GM21825 (cell line): ENCODE measurements at regions not wholly inside any gene's neighbourhood (a gene's known extent, or its start where the extent isn't known, plus 50 kb on each side); places are given as distances from the start of the nearest gene placed in this dataset.

Experiments used
- ATAC-seq: cut with Tn5 transposase; IDR thresholded peaks from one replicate; pipeline ENCODE4 v1.9.1; 2021; ENCODE audit warnings: mild to moderate bottlenecking, moderate library complexity; ENCODE audit not compliant: unreplicated experiment

DNA sequence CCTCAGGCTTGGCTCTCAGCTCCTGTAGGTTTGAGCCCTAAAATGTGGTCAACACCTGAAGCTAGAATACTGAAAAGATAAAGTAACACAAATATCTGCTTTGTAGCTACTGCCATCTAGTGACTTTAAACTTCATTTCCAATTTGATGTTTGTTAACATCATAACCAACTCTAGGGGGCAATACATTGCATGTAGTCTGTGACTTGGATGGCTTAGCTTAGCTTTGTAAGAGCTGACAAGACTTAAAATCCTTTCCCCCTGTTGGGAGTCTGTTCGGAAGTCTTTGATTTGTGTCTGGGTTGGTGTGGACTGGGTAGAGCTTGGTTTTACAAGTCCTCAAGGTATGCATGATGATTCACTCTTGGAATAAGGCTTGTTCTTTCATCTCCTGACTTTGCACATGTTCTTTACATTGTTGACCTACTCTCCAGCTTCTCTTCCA, 51.7 kb downstream of the SCN11A start:
- no peak for ATAC-seq

GRCh38 chr3:38998086-38998485, 53.7 kb downstream of the SCN11A start:
- no peak for ATAC-seq

DNA sequence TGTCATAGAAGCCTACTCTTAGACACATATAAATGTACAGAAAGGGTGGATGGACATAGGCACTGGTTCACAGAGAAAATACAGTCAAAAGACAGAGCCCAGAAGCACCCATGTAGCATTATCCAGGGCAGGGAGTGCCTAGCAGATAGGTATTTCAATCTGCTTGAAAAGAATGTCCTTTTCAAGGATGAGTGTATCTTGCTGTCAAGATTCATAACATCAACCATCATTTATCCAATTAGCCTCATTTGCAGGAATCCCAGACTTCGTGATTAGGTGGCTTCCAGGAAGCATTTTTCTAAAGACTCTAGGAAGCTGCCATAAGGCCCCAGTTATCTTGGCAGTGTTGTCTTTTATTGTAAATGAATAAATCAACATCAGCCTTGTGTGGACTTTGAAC, 55.6 kb downstream of the SCN11A start:
- no peak for ATAC-seq

DNA sequence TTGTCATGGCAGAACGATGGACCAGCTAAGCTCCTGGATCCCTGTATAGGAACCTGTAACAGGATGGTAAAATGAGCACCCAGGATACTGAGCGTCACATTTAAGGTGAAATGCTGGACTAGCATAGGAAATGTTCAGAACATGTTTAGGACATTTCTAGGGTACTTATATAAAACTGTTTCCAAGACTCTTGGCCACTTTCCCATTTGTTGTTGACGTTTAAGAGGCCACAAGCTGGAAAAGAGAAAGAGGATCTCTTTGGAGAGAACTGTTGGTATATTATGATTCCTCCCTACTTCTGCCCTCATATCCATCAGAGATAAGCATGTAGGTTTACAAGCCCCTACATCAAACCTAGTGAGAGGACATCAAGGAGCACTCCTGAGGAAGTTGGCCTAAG, 57.5 kb downstream of the SCN11A start:
- ATAC-seq, result no peak

DNA sequence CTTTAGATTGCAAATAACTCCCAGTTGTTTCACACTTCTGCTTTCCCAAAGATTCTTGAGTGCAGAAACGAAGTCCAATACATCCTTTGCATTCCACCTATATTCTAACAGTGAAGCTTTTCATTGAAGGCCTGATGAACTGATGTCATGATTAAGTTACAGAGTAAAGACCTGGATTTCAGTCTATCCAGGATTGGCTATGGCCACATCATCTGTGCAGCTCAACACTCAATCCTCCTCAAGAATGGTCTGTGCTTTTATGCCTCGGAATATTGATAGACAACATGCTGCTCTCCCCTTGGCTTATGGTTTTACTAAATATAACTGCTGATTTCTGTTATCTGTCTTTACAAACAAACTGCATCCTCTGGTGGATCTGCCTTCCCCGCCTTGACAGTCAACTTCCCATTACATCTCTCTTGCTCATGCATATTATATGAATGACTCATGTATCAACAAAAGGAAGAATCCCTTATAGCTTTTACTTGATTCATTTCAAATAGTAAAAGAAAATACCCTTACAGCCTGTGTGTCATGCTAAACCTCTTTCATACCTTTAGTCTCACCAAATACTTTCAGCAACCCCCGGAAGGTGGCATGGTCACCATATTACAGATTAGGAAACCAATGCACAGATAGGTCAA, 59.5 kb downstream of the SCN11A start:
- no peak for ATAC-seq

DNA sequence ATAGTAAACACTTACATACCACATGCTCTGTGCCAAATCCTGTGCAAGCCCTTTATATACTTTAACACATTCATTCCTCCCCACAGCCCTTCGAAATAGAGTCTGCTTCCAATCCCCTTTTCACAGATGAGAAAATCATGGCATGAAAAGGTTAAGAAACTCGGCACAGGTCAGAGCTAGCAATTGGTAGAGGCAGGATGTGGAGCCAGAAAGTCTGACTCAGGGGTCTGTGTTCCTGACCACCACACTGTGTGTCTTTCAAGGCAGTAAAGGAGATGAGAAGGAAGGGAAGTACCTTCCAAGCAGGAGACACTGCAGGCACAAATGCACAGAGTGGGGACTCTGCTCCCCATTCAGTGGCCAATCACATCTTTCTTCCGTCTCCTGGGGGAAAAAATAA, 61.1 kb downstream of the SCN11A start:
- no peak for ATAC-seq

- ATAC-seq, result no peak
Observed at GRCh38 chr3:38989917-38990510, 61.7 kb downstream of the SCN11A start.

DNA sequence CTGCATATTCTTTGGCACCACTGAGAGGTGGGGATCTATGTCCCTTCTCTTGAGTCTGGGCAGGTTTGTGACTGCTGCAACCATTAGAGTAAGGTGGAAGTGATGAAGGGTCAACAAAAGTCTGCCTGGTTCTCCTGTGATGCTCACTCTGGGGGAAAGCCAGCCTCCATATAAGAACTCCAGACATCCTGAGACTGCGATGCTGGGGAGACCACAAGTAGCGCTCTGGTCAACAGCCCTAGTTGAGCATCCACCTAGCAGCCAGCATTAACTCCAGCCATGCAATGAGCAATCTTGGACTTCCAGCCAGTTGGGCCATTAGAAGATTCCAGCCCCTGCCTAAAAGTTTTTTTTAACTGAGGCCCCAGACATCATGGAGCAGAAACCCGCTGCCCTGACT, 62.8 kb downstream of the SCN11A start:
- no peak for ATAC-seq

DNA sequence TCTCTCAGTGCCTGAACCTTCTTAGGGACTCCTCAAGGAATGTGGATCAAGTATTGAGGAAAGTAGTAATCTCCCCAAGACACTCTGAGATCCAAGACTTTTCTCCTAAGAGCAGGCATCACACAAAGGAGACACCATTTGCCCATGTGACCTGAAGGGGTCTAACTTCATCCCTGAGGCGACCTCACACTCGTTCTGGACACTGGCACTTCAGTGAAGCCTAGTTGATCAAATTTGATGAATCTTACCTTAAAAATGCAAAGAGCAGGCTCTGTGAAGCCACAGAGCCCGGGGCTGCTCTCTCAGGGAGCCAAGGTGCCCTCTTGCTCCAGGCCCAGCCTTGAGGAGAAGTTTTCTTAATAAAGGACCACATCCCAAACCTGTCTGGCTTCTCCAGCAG, 64.3 kb downstream of the SCN11A start:
- ATAC-seq, result no peak

GRCh38 chr3:38986901-38987300, 64.8 kb downstream of the SCN11A start:
- ATAC-seq, result no peak

GRCh38 chr3:38985981-38986380, 65.8 kb downstream of the SCN11A start:
- no peak for ATAC-seq

- ATAC-seq, result no peak
Observed at GRCh38 chr3:38985581-38985980, 66.2 kb downstream of the SCN11A start.

DNA sequence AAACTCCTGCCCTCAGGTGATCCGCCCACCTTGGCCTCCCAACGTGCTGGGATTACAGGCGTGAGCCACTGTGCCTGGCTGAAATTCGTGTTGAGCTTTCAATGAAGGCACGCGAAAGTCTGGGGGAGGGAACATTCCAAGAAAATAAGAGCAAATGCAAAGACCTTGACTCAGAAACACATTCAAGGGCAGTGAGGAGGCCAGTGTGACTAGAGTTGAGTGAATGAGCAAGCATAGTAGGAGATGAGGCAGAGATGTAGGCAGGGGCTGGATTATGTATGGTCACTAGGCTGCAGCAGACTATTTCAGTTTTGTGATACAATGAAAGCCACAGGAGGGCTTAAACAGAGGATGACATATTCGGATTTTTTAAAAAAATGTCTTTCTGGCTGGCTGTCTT, 67.0 kb downstream of the SCN11A start:
- no peak for ATAC-seq

GRCh38 chr3:38984110-38984509, 67.6 kb downstream of the SCN11A start:
- ATAC-seq, result no peak

- ATAC-seq, result no peak
Observed at GRCh38 chr3:38980938-38981337, 70.8 kb downstream of the SCN11A start.

DNA sequence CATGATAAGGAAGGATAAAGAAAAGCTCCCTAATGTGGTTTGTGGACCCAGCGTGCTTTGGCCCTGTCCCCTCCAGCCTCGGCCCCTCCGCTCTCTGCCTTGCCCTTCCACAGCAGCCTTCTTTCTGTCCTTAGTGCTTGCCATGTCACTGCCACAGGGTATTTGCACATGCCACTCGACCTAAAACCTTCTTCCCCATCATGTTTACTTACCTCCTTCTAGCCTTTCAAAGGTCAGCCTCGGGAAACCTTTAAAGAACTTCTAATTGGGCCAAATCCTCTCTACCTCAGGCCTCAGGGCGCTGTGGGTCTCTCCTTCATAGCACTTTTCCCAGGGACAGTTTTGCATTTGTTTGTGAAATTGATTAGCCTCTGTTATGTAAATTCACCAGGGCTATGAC, 73.0 kb downstream of the SCN11A start:
- no peak for ATAC-seq

- no peak for ATAC-seq
Observed at GRCh38 chr3:38970851-38971638, 80.7 kb downstream of the SCN11A start.

- no peak for ATAC-seq
Observed at GRCh38 chr3:38969317-38970235, 82.2 kb downstream of the SCN11A start.

DNA sequence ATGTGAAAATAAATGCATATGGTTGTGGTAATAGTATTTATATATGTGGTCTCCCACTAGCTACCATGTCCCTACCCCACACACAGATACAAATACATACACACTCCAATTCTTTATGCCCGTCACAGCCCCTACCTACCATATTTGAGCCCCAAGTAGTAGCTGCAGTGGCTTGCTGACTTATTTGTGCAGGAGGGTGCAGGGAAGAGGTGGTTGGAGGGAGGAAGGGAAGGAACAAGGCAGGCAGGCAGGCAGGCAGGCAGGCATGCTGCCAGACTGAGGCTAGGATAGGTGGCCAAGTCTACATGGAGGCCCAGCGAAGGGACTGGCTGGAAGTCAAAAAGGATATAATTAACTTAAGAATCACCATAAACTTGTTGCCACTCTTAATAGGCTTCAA, 82.9 kb downstream of the SCN11A start:
- no peak for ATAC-seq

DNA sequence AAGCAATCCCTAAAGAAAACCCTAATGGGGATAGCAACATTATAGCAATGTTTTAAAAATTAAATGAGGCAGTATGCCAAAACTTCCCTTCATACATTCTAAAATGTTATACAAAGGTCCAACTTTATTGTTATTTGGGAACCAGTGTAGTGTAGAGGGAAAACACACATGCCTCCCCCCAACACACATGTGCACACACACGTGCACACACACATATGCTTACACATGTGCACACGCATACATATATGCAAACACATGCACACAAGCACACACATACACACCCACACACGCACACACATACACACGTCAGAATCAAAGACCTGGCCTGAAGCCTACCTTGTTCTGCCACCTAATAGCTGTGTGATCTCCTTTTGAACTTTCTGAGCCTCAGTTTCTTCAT, 83.3 kb downstream of the SCN11A start:
- ATAC-seq, result no peak

GRCh38 chr3:38967693-38967989, 84.1 kb downstream of the SCN11A start:
- no peak for ATAC-seq
